Transverse colon (tissue), 4 donors: ENCODE measurements at regions not wholly inside any gene's neighbourhood (a gene's known extent, or its start where the extent isn't known, plus 50 kb on each side); places are given as distances from the start of the nearest gene placed in this dataset.

Experiments used
- DNase-seq: peaks from one replicate; pipeline ENCODE4 v3.0.0-alpha.2; 2019
- H3K27ac ChIP-seq, 4 donors: fragments of 200-600 bp; sonication (generic); 2 replicates each; pipeline ENCODE4 v1.5.1; 2016 to 2018; ENCODE audit warnings: inconsistent platforms in 4 of 4
- H3K27me3 ChIP-seq: fragments of 200-600 bp; sonication (generic); 2 replicates; pipeline ENCODE4 v1.5.1; 2017; ENCODE audit warnings: inconsistent platforms
- H3K36me3 ChIP-seq, 4 donors: fragments of 200-600 bp; sonication (generic); 2 replicates each; pipeline ENCODE4 v1.5.1; 2017 to 2019; ENCODE audit warnings: inconsistent platforms in 4 of 4
- H3K4me1 ChIP-seq, 4 donors: fragments of 200-600 bp; sonication (generic); 2 replicates each; pipeline ENCODE4 v1.5.1; 2017 to 2020; ENCODE audit warnings: inconsistent platforms in 4 of 4
- H3K4me3 ChIP-seq, 4 donors: fragments of 200-600 bp; sonication (generic); 1 replicate in 1 of 4; 2 replicates in 3 of 4; pipeline versions ENCODE4 v1.5.1 to v1.6.1; 2017 to 2019; ENCODE audit warnings: inconsistent platforms in 4 of 4
- H3K9me3 ChIP-seq, 2 donors: fragments of 200-600 bp; sonication (generic); 2 replicates each; pipeline ENCODE4 v1.5.1; 2017 to 2019; ENCODE audit warnings: inconsistent platforms in 2 of 2
- EP300 ChIP-seq: sonication (generic); formaldehyde crosslinking; IDR thresholded peaks from one replicate; pipeline ENCODE4 v1.6.1; 2017; ENCODE audit warnings: antibody characterized with exemption, low read depth
- POLR2A ChIP-seq: fragments of 450-650 bp; IDR thresholded peaks from one replicate; pipeline ENCODE4 v1.6.1; 2016; ENCODE audit warnings: antibody characterized with exemption, mild to moderate bottlenecking, moderate library complexity
- POLR2AphosphoS5 ChIP-seq, 3 donors: sonication (generic); formaldehyde crosslinking; IDR thresholded peaks; one replicate each; pipeline ENCODE4 v1.6.1; 2016; ENCODE audit warnings: antibody characterized with exemption in 3 of 3
- WGBS, 2 donors: methylation state at CpG; one replicate each; pipeline ENCODE4 v1.1.5; 2018; ENCODE audit warnings: low coverage in 1 of 2; 5-methylcytosine and 5-hydroxymethylcytosine counted together
- in situ Hi-C, 4 donors: fragments of 200-750 bp; cut with MboI; loops; one replicate each; pipeline versions ENCODE4 v1.15.0 to v1.15.1; 2017; ENCODE audit warnings: low sequenced_read_pairs in 3 of 4, low pct_ligation_motif_present in 1 of 4, low pct_unique_long_range_greater_than_20kb in 1 of 4
- intact Hi-C: fragments of 100-400 bp; cut with DNase I; formaldehyde crosslinking; loops from one replicate; pipeline ENCODE4 v1.15.1; 2023; ENCODE audit warnings: low total_unique reads
- TF ChIP-seq, protein P1 (sequence below), 5 experiments: fragments of 200-600 bp in 3 of 5; fragments of 450-650 bp in 2 of 5; sonication (generic) in 3 of 5; IDR thresholded peaks; 1 replicate in 2 of 5; 2 replicates in 3 of 5; pipeline ENCODE4 v1.5.1; 2016 to 2017; ENCODE audit warnings: antibody characterized with exemption in 5 of 5, inconsistent platforms in 3 of 5, mild to moderate bottlenecking in 2 of 5, moderate library complexity in 1 of 5

DNA sequence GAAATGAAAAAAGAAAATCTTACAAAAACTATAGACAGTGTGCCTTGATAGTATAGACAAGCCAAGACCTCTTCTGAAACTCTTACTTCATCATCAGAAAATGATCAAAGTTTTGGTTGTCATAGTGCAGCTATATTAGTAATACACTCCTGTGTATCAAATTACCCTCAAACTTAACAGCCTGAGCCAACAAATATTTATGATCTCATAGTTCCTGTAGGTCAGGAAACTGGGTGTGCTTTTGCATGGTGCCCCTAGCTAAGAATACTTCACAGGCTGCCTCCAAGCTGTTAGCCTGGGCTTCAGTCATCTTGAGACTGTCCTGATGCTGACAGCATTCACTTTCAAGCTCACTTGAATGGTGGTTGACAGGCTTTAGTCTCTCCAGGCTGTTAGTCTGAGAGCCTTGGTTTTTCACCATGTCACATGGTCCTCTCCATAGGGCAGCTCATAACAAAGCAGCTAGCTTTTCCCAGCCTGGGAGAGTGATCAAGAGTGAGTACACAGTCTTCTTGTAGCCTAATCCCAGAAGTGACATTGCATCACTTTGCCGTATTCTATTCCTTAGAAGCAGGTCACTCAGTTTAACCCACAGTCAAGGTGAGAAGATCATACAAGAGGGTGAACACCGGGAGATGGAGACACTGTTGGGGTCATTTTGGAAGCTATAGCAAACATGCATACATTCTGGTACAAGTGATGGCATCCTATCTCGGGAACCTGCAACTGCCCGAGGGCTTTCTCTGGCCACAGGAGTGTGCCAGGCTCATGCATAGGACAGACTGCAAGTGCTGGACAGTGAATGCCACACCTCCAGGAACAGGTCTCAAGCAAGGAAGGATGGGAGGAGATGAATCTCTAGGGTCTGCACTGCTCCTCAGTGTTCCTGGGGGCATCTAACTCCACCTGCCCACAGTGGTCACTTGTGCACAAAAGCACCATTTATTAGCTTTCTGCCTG lies 173.4 kb upstream of the CADPS start:
- Histone ChIP-seq H3K27ac (no peak overlapping the region), H3K27me3 (no peaks in the 10 kb centered on the region), H3K9me3 (no peaks in the 10 kb centered on the region), H3K4me1 (peaks cover 0 to 14% (median 5%) of the 10 kb centered on the region in 4 donors), H3K4me3 (no peak overlapping the region), H3K36me3 (no peaks in the 10 kb centered on the region)
- intact Hi-C loops = no loop called here
- in situ Hi-C loops = no loop called here
- DNase-seq = no peak
- TF ChIP-seq EP300 (no peak), POLR2A (no peak), POLR2AphosphoS5 (IDR thresholded peaks at IDR 0.05) (no peak)
- TF ChIP-seq, protein P1, sequence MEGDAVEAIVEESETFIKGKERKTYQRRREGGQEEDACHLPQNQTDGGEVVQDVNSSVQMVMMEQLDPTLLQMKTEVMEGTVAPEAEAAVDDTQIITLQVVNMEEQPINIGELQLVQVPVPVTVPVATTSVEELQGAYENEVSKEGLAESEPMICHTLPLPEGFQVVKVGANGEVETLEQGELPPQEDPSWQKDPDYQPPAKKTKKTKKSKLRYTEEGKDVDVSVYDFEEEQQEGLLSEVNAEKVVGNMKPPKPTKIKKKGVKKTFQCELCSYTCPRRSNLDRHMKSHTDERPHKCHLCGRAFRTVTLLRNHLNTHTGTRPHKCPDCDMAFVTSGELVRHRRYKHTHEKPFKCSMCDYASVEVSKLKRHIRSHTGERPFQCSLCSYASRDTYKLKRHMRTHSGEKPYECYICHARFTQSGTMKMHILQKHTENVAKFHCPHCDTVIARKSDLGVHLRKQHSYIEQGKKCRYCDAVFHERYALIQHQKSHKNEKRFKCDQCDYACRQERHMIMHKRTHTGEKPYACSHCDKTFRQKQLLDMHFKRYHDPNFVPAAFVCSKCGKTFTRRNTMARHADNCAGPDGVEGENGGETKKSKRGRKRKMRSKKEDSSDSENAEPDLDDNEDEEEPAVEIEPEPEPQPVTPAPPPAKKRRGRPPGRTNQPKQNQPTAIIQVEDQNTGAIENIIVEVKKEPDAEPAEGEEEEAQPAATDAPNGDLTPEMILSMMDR (IDR thresholded peaks at IDR 0.05) = no peak
- WGBS, 2 donors = 91% methylated on average over 4 of the region's 4 CpGs; no CpG with 5 or more reads in 1 of the 2 donors

DNA sequence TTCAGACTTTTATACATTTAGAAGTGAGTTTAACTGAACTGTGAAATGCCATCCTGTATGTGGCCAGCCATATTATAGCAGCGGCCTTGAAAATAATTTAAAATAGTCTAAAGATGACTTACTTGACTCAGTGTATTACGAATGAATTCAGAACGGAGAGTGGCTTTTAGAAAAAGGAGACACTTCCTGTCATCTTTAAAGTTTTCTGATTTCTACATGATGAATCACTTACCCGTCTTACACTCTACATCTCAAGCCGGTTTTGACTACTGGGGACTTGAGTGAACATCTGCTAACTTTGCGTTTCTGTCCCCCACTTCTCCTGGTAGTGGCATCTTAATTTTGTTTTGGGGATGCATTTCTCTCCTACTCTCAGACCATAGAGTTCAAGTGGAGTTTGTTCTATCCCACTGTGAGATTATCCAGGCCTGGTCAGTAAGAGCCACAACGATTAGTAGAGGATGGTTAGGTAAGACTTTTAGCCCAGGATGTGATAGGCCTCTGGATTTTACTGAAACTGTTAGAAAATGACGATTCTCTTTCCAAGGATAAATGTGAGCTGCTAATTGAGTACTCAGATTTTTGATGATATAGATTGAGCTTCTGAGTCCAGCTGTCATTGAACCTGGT lies 175.4 kb upstream of the CADPS start:
- intact Hi-C loops = no loop called here
- no peak for TF ChIP-seq EP300
- no peak for TF ChIP-seq POLR2A
- no peak for TF ChIP-seq POLR2AphosphoS5 (IDR thresholded peaks at IDR 0.05)
- TF ChIP-seq, protein P1 (IDR thresholded peaks at IDR 0.05) = no peak
- Histone ChIP-seq H3K9me3 (no peaks in the 10 kb centered on the region), H3K4me1 (peaks cover 0 to 14% (median 5%) of the 10 kb centered on the region in 4 donors), H3K4me3 (no peak overlapping the region), H3K36me3 (no peaks in the 10 kb centered on the region), H3K27me3 (no peaks in the 10 kb centered on the region), H3K27ac (no peak overlapping the region)
- DNase-seq = no peak
- in situ Hi-C loops = no loop called here
- 65 to 72% methylated on average over 5 to 8 of the region's 8 CpGs for WGBS, 2 donors

DNA sequence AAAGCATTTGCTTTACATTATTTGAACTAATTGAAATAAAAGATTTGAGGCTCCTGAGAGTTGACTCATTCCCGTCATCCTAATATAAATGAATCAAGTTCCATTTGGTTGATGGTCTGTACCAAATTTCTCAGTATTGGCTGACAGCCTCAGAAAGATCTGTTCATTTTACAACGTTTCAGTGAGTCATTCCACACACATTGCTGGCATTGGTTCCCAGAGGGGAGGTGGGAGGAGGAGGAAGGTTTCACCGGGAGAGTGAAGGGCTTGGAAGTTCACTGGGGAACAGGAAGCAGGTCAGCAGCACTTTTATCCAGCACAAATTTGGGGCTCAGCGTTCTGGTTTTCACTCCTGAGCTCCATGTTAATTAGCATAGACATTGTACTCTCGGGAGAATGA lies 176.7 kb upstream of the CADPS start:
- Histone ChIP-seq H3K9me3 (no peaks in the 10 kb centered on the region), H3K36me3 (no peaks in the 10 kb centered on the region), H3K4me3 (no peak overlapping the region), H3K27ac (no peak overlapping the region), H3K27me3 (no peaks in the 10 kb centered on the region), H3K4me1 (peaks cover 0 to 4% (median under 1%) of the 10 kb centered on the region in 4 donors)
- intact Hi-C loops (no loop called here), in situ Hi-C loops (no loop called here)
- 28 to 30% methylated on average over 4 to 5 of the region's 5 CpGs for WGBS, 2 donors
- TF ChIP-seq, protein P1 (IDR thresholded peaks at IDR 0.05) = no peak
- no peak for TF ChIP-seq EP300
- TF ChIP-seq POLR2A = no peak
- no peak for TF ChIP-seq POLR2AphosphoS5 (IDR thresholded peaks at IDR 0.05)
- peak; percentile 21 for DNase-seq

DNA sequence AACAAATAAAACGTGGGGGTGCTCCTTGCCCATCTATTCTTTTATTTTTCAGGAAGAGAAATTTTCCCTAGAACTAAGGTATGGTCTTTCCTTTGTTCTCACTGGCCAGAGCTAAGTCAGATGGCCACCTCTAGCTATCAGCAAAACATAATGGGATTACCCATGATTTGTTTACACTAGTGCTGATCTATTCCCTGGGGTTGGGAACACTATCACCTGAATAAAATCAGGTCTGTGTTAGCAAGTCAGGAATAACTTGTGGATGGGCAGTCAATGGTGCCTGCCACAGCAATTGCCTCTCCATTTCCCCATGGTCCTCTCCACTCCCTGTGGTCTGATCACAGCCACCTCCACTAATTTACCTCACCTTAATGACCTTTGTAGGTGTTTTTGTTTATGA lies 181.7 kb upstream of the CADPS start:
- TF ChIP-seq, protein P1 (IDR thresholded peaks at IDR 0.05) = no peak
- TF ChIP-seq POLR2A (no peak), POLR2AphosphoS5 (IDR thresholded peaks at IDR 0.05) (no peak), EP300 (no peak)
- 17 to 44% methylated on average over 1 of the region's 1 CpG for WGBS, 2 donors
- no peak overlapping the region for H3K27ac ChIP-seq
- no peaks in the 10 kb centered on the region for H3K27me3 ChIP-seq
- in situ Hi-C loops (no loop called here), intact Hi-C loops (no loop called here)
- DNase-seq = no peak
- no peaks in the 10 kb centered on the region for H3K9me3 ChIP-seq
- no peak overlapping the region for H3K4me3 ChIP-seq
- no peaks in the 10 kb centered on the region for H3K36me3 ChIP-seq
- H3K4me1 ChIP-seq = no peaks in the 10 kb centered on the region
